HepG2 (cell line): ENCODE measurements at regions not wholly inside any gene's neighbourhood (a gene's known extent, or its start where the extent isn't known, plus 50 kb on each side); places are given as distances from the start of the nearest gene placed in this dataset.

Experiments used
- E2F2 ChIP-seq: sonication (generic); formaldehyde crosslinking; IDR thresholded peaks from 2 replicates; pipeline ENCODE4 v1.4.0; 2020; ENCODE audit warnings: missing genetic modification reagents, borderline replicate concordance
- ETV6 ChIP-seq: sonication (generic); formaldehyde crosslinking; conservative IDR thresholded peaks from 2 replicates; pipeline ENCODE4 v1.4.0; 2020; ENCODE audit warnings: missing genetic modification reagents
- GPBP1L1 ChIP-seq: sonication (generic); formaldehyde crosslinking; IDR thresholded peaks from 2 replicates; pipeline ENCODE4 v1.5.0; 2020; ENCODE audit warnings: mild to moderate bottlenecking, missing genetic modification reagents
- HNF1B ChIP-seq: sonication (generic); formaldehyde crosslinking; IDR thresholded peaks from 2 replicates; pipeline ENCODE4 v1.5.1; 2020; ENCODE audit warnings: mild to moderate bottlenecking, moderate library complexity, missing genetic modification reagents
- IRF1 ChIP-seq: sonication (generic); formaldehyde crosslinking; IDR thresholded peaks from 2 replicates; pipeline ENCODE4 v1.4.0; 2020; ENCODE audit warnings: low read depth, mild to moderate bottlenecking, missing genetic modification reagents
- MAFK ChIP-seq, 2 experiments: IDR thresholded peaks in 1 of 2; conservative IDR thresholded peaks in 1 of 2; 2 replicates each; pipeline ENCODE4 v1.6.1; 2011; ENCODE audit warnings: improper control_type of control experiment in 2 of 2, low read length in 2 of 2
- MLX ChIP-seq: IDR thresholded peaks from 2 replicates; pipeline ENCODE4 v1.6.1; 2016
- MTERF4 ChIP-seq: sonication (generic); formaldehyde crosslinking; IDR thresholded peaks from 2 replicates; pipeline ENCODE4 v1.8.0; 2023; ENCODE audit warnings: mild to moderate bottlenecking, missing genetic modification reagents
- PAX8 ChIP-seq: sonication (generic); formaldehyde crosslinking; IDR thresholded peaks from 2 replicates; pipeline ENCODE4 v1.8.0; 2022; ENCODE audit warnings: mild to moderate bottlenecking, missing genetic modification reagents, borderline replicate concordance
- TBL1XR1 ChIP-seq: fragments of 150-350 bp; IDR thresholded peaks from 2 replicates; pipeline ENCODE4 v1.6.1; 2014; ENCODE audit warnings: borderline replicate concordance, low read length; ENCODE audit not compliant: partially characterized antibody
- TFDP1 ChIP-seq: IDR thresholded peaks from 2 replicates; pipeline ENCODE4 v1.6.1; 2016; ENCODE audit warnings: missing compliant biosample characterization, missing genetic modification reagents, borderline replicate concordance
- ZBTB42 ChIP-seq: sonication (generic); formaldehyde crosslinking; IDR thresholded peaks from 2 replicates; pipeline ENCODE4 v1.5.0; 2020; ENCODE audit warnings: mild to moderate bottlenecking, missing genetic modification reagents
- ZNF12 ChIP-seq: sonication (generic); formaldehyde crosslinking; IDR thresholded peaks from 2 replicates; pipeline ENCODE4 v1.5.0; 2020; ENCODE audit warnings: missing genetic modification reagents
- ZNF207 ChIP-seq: fragments of 450-650 bp; IDR thresholded peaks from 2 replicates; pipeline ENCODE4 v1.6.1; 2016; ENCODE audit warnings: antibody characterized with exemption, borderline replicate concordance
- ZNF232 ChIP-seq: sonication (generic); formaldehyde crosslinking; IDR thresholded peaks from 2 replicates; pipeline ENCODE4 v1.4.0; 2020; ENCODE audit warnings: missing genetic modification reagents, borderline replicate concordance
- ZNF282 ChIP-seq: fragments of 450-650 bp; IDR thresholded peaks from 2 replicates; pipeline ENCODE4 v1.6.1; 2018; ENCODE audit not compliant: partially characterized antibody
- ZNF3 ChIP-seq: IDR thresholded peaks from 2 replicates; pipeline ENCODE4 v1.7.0; 2017; ENCODE audit warnings: inconsistent platforms
- ZNF513 ChIP-seq: sonication (generic); formaldehyde crosslinking; conservative IDR thresholded peaks from 2 replicates; pipeline ENCODE4 v1.5.0; 2020; ENCODE audit warnings: missing genetic modification reagents
- ZNF576 ChIP-seq: sonication (generic); formaldehyde crosslinking; IDR thresholded peaks from 2 replicates; pipeline ENCODE4 v1.4.0; 2020; ENCODE audit warnings: mild to moderate bottlenecking, missing genetic modification reagents
- ZNF776 ChIP-seq: sonication (generic); formaldehyde crosslinking; IDR thresholded peaks from 2 replicates; pipeline ENCODE4 v1.4.0; 2020; ENCODE audit warnings: mild to moderate bottlenecking, missing genetic modification reagents

GRCh38 chr6:12363651-12364381 is 73.7 kb downstream of the EDN1 start (continued):
- TF ChIP-seq TBL1XR1 (no peak), ZNF282 (no peak), ETV6 (CRISPR knock-in tag) (no peak), ZNF513 (CRISPR knock-in tag) (no peak), HNF1B (CRISPR knock-in tag) (peak; percentile 69), ZNF3 (CRISPR knock-in tag) (no peak), E2F2 (CRISPR knock-in tag) (no peak), ZNF232 (CRISPR knock-in tag) (no peak), MTERF4 (CRISPR knock-in tag) (no peak), PAX8 (no peak), MAFK (conservative IDR thresholded peaks at IDR 0.05 in 1 of 2, IDR thresholded peaks at IDR 0.05 in 1 of 2; ENCODE audit: low read length in 2 of 2) (peak; percentile 96 to 98), ZBTB42 (CRISPR knock-in tag) (no peak), ZNF207 (no peak), TFDP1 (CRISPR knock-in tag) (no peak), GPBP1L1 (CRISPR knock-in tag) (no peak), IRF1 (no peak), MLX (CRISPR knock-in tag) (no peak), ZNF576 (CRISPR knock-in tag) (no peak), ZNF12 (no peak), ZNF776 (CRISPR knock-in tag) (no peak)
